ENCODE measurements at regions not wholly inside any gene's neighbourhood (a gene's known extent, or its start where the extent isn't known, plus 50 kb on each side); places are given as distances from the start of the nearest gene placed in this dataset.
"Not testable (repeated sequence)": the region's sequence is repeated elsewhere in the genome, so short reads cannot be mapped to it uniquely, and the experiment has no call there.

- no peak for ATAC-seq
- no peak for DNase-seq (ENCODE audit: low spot score)
Observed at GRCh38 chr5:136924490-136924889, 559.1 kb upstream of the TRPC7 start.

GRCh38 chr5:136910625-136911024 lies 545.3 kb upstream of the TRPC7 start:
- no peak for DNase-seq (ENCODE audit: low spot score)
- no peak for ATAC-seq

GRCh38 chr5:136909906-136910305 lies 544.6 kb upstream of the TRPC7 start:
- no peak for ATAC-seq
- no peak for DNase-seq (ENCODE audit: low spot score)

- DNase-seq (ENCODE audit: low spot score), result no peak
- ATAC-seq, result no peak
Observed at GRCh38 chr5:136907371-136907770, 542.0 kb upstream of the TRPC7 start.

GRCh38 chr5:136906545-136906944 lies 541.2 kb upstream of the TRPC7 start:
- DNase-seq (ENCODE audit: low spot score) (no peak), ATAC-seq (no peak)

- ATAC-seq (no peak), DNase-seq (ENCODE audit: low spot score) (no peak)
Observed at GRCh38 chr5:136905571-136905970, 540.2 kb upstream of the TRPC7 start.

GRCh38 chr5:136894070-136894469 lies 528.7 kb upstream of the TRPC7 start:
- ATAC-seq (no peak), DNase-seq (ENCODE audit: low spot score) (no peak)

- ATAC-seq (no peak), DNase-seq (ENCODE audit: low spot score) (no peak)
Observed at GRCh38 chr5:136892000-136892399, 526.7 kb upstream of the TRPC7 start.

GRCh38 chr5:136891175-136891972 lies 526.0 kb upstream of the TRPC7 start:
- no peak for ATAC-seq
- no peak for DNase-seq (ENCODE audit: low spot score)

GRCh38 chr5:136890431-136891148 lies 525.2 kb upstream of the TRPC7 start:
- DNase-seq (ENCODE audit: low spot score) (no peak), ATAC-seq (no peak)

- DNase-seq (ENCODE audit: low spot score), result no peak
- ATAC-seq, result no peak
Observed at GRCh38 chr5:136886608-136887007, 521.3 kb upstream of the TRPC7 start.

- DNase-seq (ENCODE audit: low spot score), result no peak
- no peak for ATAC-seq
Observed at GRCh38 chr5:136864960-136865359, 499.6 kb upstream of the TRPC7 start.

GRCh38 chr5:136856648-136857047 lies 491.3 kb upstream of the TRPC7 start:
- ATAC-seq, result no peak

GRCh38 chr5:136853971-136854370 lies 488.6 kb upstream of the TRPC7 start:
- ATAC-seq, result no peak
- no peak for DNase-seq (ENCODE audit: low spot score)

More at GRCh38 chr5:136856648-136857047, 491.3 kb upstream of the TRPC7 start:
- no peak for DNase-seq (ENCODE audit: low spot score)

GRCh38 chr5:136840601-136841000 lies 475.3 kb upstream of the TRPC7 start:
- DNase-seq (ENCODE audit: low spot score), result no peak
- ATAC-seq, result no peak

GRCh38 chr5:136836093-136836492 lies 470.7 kb upstream of the TRPC7 start:
- no peak for ATAC-seq
- DNase-seq (ENCODE audit: low spot score), result no peak

GRCh38 chr5:136820848-136821247 lies 455.5 kb upstream of the TRPC7 start:
- ATAC-seq, result no peak
- DNase-seq (ENCODE audit: low spot score), result no peak

GRCh38 chr5:136819526-136820302 lies 454.4 kb upstream of the TRPC7 start:
- no peak for DNase-seq (ENCODE audit: low spot score)

GRCh38 chr5:136816327-136816726 lies 451.0 kb upstream of the TRPC7 start:
- DNase-seq (ENCODE audit: low spot score), result no peak
- no peak for ATAC-seq

More at GRCh38 chr5:136819526-136820302, 454.4 kb upstream of the TRPC7 start:
- no peak for ATAC-seq

- ATAC-seq (no peak), DNase-seq (ENCODE audit: low spot score) (no peak)
Observed at GRCh38 chr5:136814619-136815378, 449.5 kb upstream of the TRPC7 start.

GRCh38 chr5:136812270-136812669 lies 446.9 kb upstream of the TRPC7 start:
- not testable (repeated sequence) for DNase-seq (ENCODE audit: low spot score); ATAC-seq

Measured in left lobe of liver (tissue), 2 donors.